DND-41 (cell line): ENCODE measurements at regions not wholly inside any gene's neighbourhood (a gene's known extent, or its start where the extent isn't known, plus 50 kb on each side); places are given as distances from the start of the nearest gene placed in this dataset.

Experiments used
- ATAC-seq: fragments of 200-7000 bp; cut with Tn5 transposase; 3 replicates; pipeline ENCODE4 v1.9.1; 2021; ENCODE audit warnings: low read depth; ENCODE audit not compliant: insufficient read depth
- DNase-seq: peaks from one replicate; pipeline ENCODE4 v3.0.0-alpha.2; 2020
- H2AFZ ChIP-seq: 2 replicates; pipeline ENCODE4 v1.6.0; 2012; ENCODE audit warnings: low read depth, low read length
- H3K27ac ChIP-seq: 2 replicates; pipeline ENCODE4 v1.5.1; 2012; ENCODE audit warnings: low read length, inconsistent platforms
- H3K27me3 ChIP-seq: fragments of 200-600 bp; sonication (generic); 2 replicates; pipeline ENCODE4 v1.6.0; 2012; ENCODE audit warnings: low read length, mild to moderate bottlenecking, inconsistent platforms; ENCODE audit not compliant: insufficient read depth, poor library complexity
- H3K36me3 ChIP-seq: 2 replicates; pipeline ENCODE4 v1.5.1; 2012; ENCODE audit warnings: low read length, inconsistent platforms; ENCODE audit not compliant: insufficient read depth
- H3K4me1 ChIP-seq: 2 replicates; pipeline ENCODE4 v1.5.1; 2012; ENCODE audit warnings: mild to moderate bottlenecking, low read length; ENCODE audit not compliant: insufficient read depth
- H3K4me2 ChIP-seq: 2 replicates; pipeline ENCODE4 v1.6.0; 2012; ENCODE audit warnings: mild to moderate bottlenecking, moderate library complexity, low read length, inconsistent platforms; ENCODE audit not compliant: insufficient read depth
- H3K4me3 ChIP-seq, 2 experiments: fragments of 200-600 bp in 1 of 2; shearing (Covaris generic) in 1 of 2; 2 replicates each; pipeline ENCODE4 v1.5.1; 2012 to 2016; ENCODE audit warnings: inconsistent platforms in 2 of 2, low read length in 2 of 2, mild to moderate bottlenecking in 2 of 2, low read depth in 1 of 2, moderate library complexity in 1 of 2
- H3K79me2 ChIP-seq: 2 replicates; pipeline ENCODE4 v1.6.0; 2012; ENCODE audit warnings: low read length, inconsistent platforms; ENCODE audit not compliant: insufficient read depth
- H3K9ac ChIP-seq: 2 replicates; pipeline ENCODE4 v1.6.0; 2012; ENCODE audit warnings: low read depth, mild to moderate bottlenecking, inconsistent platforms, low read length, moderate library complexity
- H3K9me3 ChIP-seq: 2 replicates; pipeline ENCODE4 v1.5.1; 2012; ENCODE audit warnings: low read length, moderate library complexity, mild to moderate bottlenecking, inconsistent platforms; ENCODE audit not compliant: insufficient read depth, severe bottlenecking
- H4K20me1 ChIP-seq: 2 replicates; pipeline ENCODE4 v1.6.0; 2012; ENCODE audit warnings: low read length; ENCODE audit not compliant: insufficient read depth
- CTCF ChIP-seq: IDR thresholded peaks from 2 replicates; pipeline ENCODE4 v1.5.1; 2012; ENCODE audit warnings: borderline replicate concordance, low read length, moderate library complexity, mild to moderate bottlenecking; ENCODE audit not compliant: poor library complexity, severe bottlenecking; ENCODE audit errors: extremely low read depth
- EZH2 ChIP-seq: IDR thresholded peaks from 3 replicates; pipeline ENCODE4 v1.6.1; 2012; ENCODE audit warnings: borderline replicate concordance, low read depth, mild to moderate bottlenecking, moderate library complexity, low read length, inconsistent platforms; ENCODE audit not compliant: severe bottlenecking

DNA sequence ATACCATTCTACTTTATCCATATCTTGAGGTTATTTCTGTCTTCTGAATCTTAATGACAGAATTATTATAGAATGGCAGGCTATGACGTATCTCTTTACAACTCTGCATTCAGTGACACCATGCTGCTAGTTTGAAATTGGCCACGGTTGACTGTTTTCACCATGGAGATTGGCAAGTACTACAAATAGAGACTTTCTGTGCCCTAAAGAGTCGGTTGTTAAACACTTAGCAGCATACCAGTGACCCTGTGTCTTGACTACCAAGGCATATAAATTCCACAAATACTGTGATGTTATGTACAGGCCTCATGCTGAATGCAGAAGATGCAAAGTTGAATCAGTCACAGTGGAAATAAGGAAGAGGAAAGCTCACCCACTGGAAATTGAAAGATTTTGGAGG, 67.0 kb upstream of the CADPS start:
- H3K9ac ChIP-seq, result no peak overlapping the region
- no peak for ATAC-seq
- H3K4me2 ChIP-seq, result no peak overlapping the region
- H4K20me1 ChIP-seq, result no peaks in the 10 kb centered on the region
- no peaks in the 10 kb centered on the region for H3K36me3 ChIP-seq
- H3K4me1 ChIP-seq, result no peaks in the 10 kb centered on the region
- H3K27ac ChIP-seq, result no peak overlapping the region
- no peaks in the 10 kb centered on the region for H3K79me2 ChIP-seq
- no peaks in the 10 kb centered on the region for H3K9me3 ChIP-seq
- no peaks in the 10 kb centered on the region for H3K27me3 ChIP-seq
- H3K4me3 ChIP-seq, result no peak overlapping the region
- TF ChIP-seq CTCF (no peak), EZH2 (no peak)
- no peak overlapping the region for H2AFZ ChIP-seq
- no peak for DNase-seq

- ATAC-seq (no peak), DNase-seq (no peak)
- H3K4me2 ChIP-seq, result no peak overlapping the region
- H3K9me3 ChIP-seq, result no peaks in the 10 kb centered on the region
- no peak overlapping the region for H3K4me3 ChIP-seq
- H2AFZ ChIP-seq, result no peak overlapping the region
- no peaks in the 10 kb centered on the region for H4K20me1 ChIP-seq
- no peaks in the 10 kb centered on the region for H3K27me3 ChIP-seq
- H3K79me2 ChIP-seq, result no peaks in the 10 kb centered on the region
- no peaks in the 10 kb centered on the region for H3K36me3 ChIP-seq
- H3K27ac ChIP-seq, result no peak overlapping the region
- no peak overlapping the region for H3K9ac ChIP-seq
- H3K4me1 ChIP-seq, result no peaks in the 10 kb centered on the region
- TF ChIP-seq CTCF (no peak), EZH2 (no peak)
Observed at GRCh38 chr3:62942764-62943163, 67.5 kb upstream of the CADPS start.

GRCh38 chr3:62948921-62949320, 73.7 kb upstream of the CADPS start:
- no peak overlapping the region for H3K27ac ChIP-seq
- H3K79me2 ChIP-seq, result no peaks in the 10 kb centered on the region
- no peak overlapping the region for H3K9ac ChIP-seq
- no peaks in the 10 kb centered on the region for H4K20me1 ChIP-seq
- H3K9me3 ChIP-seq, result no peaks in the 10 kb centered on the region
- ATAC-seq, result no peak
- H3K36me3 ChIP-seq, result no peaks in the 10 kb centered on the region
- no peak overlapping the region for H3K4me2 ChIP-seq
- DNase-seq, result no peak
- TF ChIP-seq EZH2 (no peak), CTCF (no peak)
- H3K4me3 ChIP-seq, result no peak overlapping the region
- H3K27me3 ChIP-seq, result peaks cover 6% of the 10 kb centered on the region
- H3K4me1 ChIP-seq, result no peaks in the 10 kb centered on the region
- no peak overlapping the region for H2AFZ ChIP-seq

DNA sequence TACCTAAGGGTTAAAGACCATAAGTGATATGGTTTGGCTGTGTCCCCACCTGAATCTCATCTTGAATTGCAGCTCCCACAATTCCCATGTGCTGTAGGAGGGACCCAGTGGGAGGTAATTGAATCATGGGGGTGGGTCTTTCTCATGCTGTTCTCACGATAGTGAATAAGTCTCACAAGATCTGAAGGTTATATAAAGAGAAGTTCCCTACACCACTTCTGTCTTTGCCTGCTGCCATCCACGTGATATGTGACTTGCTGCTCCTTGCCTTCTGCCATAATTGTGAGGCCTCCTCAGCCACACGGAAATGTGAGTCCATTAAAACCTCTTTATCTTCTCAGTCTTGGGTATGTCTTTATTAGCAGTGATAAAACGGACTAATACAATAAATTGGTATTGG, 75.0 kb upstream of the CADPS start:
- TF ChIP-seq CTCF (no peak), EZH2 (no peak)
- DNase-seq, result no peak
- Histone ChIP-seq H2AFZ (no peak overlapping the region), H3K27ac (no peak overlapping the region), H3K9me3 (no peaks in the 10 kb centered on the region), H3K4me3 (no peak overlapping the region), H4K20me1 (no peaks in the 10 kb centered on the region), H3K4me2 (no peak overlapping the region), H3K4me1 (no peaks in the 10 kb centered on the region), H3K9ac (no peak overlapping the region), H3K36me3 (no peaks in the 10 kb centered on the region), H3K79me2 (no peaks in the 10 kb centered on the region), H3K27me3 (peaks cover 6% of the 10 kb centered on the region)
- ATAC-seq, result no peak
